Smooth muscle cell (in vitro differentiated cells): ENCODE measurements at regions not wholly inside any gene's neighbourhood (a gene's known extent, or its start where the extent isn't known, plus 50 kb on each side); places are given as distances from the start of the nearest gene placed in this dataset.

Experiments used
- DNase-seq: peaks from one replicate; lab custom pipeline; 2025; ENCODE audit not compliant: unreplicated experiment; lab: John Stamatoyannopoulos, UW
- H2AFZ ChIP-seq: fragments of 200-600 bp; sonication (generic); 2 replicates; pipeline ENCODE4 v1.6.0; 2016; ENCODE audit warnings: antibody characterized with exemption, low read depth, mild to moderate bottlenecking
- H3F3A ChIP-seq: fragments of 200-600 bp; sonication (generic); 2 replicates; pipeline ENCODE4 v1.6.0; 2017; ENCODE audit warnings: antibody characterized with exemption, low read depth
- H3K27ac ChIP-seq: fragments of 200-600 bp; sonication (generic); 2 replicates; pipeline ENCODE4 v1.5.1; 2016; ENCODE audit warnings: low read depth, mild to moderate bottlenecking
- H3K27me3 ChIP-seq: fragments of 200-600 bp; sonication (generic); 2 replicates; pipeline ENCODE4 v1.6.1; 2016; ENCODE audit warnings: low read depth, mild to moderate bottlenecking
- H3K36me3 ChIP-seq: fragments of 200-600 bp; sonication (generic); 2 replicates; pipeline ENCODE4 v1.5.1; 2016; ENCODE audit warnings: low read depth
- H3K4me1 ChIP-seq: fragments of 200-600 bp; sonication (generic); 2 replicates; pipeline ENCODE4 v1.5.1; 2016; ENCODE audit warnings: low read depth
- H3K4me2 ChIP-seq: fragments of 200-600 bp; sonication (generic); 2 replicates; pipeline ENCODE4 v1.6.0; 2016; ENCODE audit warnings: mild to moderate bottlenecking
- H3K4me3 ChIP-seq: fragments of 200-600 bp; sonication (generic); 2 replicates; pipeline ENCODE4 v1.5.1; 2016; ENCODE audit warnings: mild to moderate bottlenecking
- H3K79me2 ChIP-seq: fragments of 200-600 bp; sonication (generic); 2 replicates; pipeline ENCODE4 v1.6.0; 2016; ENCODE audit warnings: low read depth, mild to moderate bottlenecking
- H3K9ac ChIP-seq: fragments of 200-600 bp; sonication (generic); 2 replicates; pipeline ENCODE4 v1.6.0; 2016; ENCODE audit warnings: low read depth
- H3K9me3 ChIP-seq: fragments of 200-600 bp; sonication (generic); replicated peaks from 2 replicates; pipeline ENCODE4 v1.5.1; 2016; ENCODE audit warnings: low read depth
- H4K20me1 ChIP-seq: fragments of 200-600 bp; sonication (generic); 2 replicates; pipeline ENCODE4 v1.6.0; 2016; ENCODE audit warnings: low read depth
- CTCF ChIP-seq: fragments of 200-600 bp; sonication (generic); IDR thresholded peaks from 2 replicates; pipeline ENCODE4 v1.5.1; 2017; ENCODE audit warnings: borderline replicate concordance, mild to moderate bottlenecking, antibody characterized with exemption; ENCODE audit not compliant: insufficient read depth, poor library complexity, severe bottlenecking
- WGBS: methylation state at CpG from one replicate; pipeline ENCODE4 v1.1.7; 2016; ENCODE audit warnings: low lambda C conversion rate; 5-methylcytosine and 5-hydroxymethylcytosine counted together

DNA sequence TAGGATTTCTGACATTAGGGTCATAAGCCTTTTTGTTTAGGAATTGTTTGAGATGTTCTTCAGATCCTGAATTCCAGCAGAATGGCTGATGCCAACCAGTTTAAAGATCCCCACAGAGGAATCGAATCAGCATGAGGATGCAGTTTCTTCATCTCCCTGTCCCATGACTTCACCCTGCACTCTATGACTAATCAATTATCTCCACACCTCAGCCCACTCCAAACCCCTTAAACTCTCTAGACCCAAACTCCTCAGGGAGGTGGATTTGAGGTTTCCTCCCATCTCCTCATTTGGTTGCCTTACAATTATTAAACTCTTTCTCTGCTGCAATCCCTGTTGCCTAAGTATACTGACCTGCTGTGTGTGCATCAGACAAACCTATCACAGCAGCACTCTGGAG lies 86.5 kb upstream of the CRY1 start:
- Histone ChIP-seq H3K4me2 (no peak overlapping the region), H3K27ac (no peak overlapping the region), H3K36me3 (no peaks in the 10 kb centered on the region), H3K9ac (no peak overlapping the region), H3K4me3 (no peak overlapping the region), H3K79me2 (no peaks in the 10 kb centered on the region), H3F3A (no peaks in the 10 kb centered on the region), H4K20me1 (no peaks in the 10 kb centered on the region), H2AFZ (no peak overlapping the region), H3K4me1 (no peaks in the 10 kb centered on the region), H3K9me3 (no peaks in the 10 kb centered on the region), H3K27me3 (peaks cover 5% of the 10 kb centered on the region)
- no peak for DNase-seq
- no peak for TF ChIP-seq CTCF
- WGBS = 96% methylated on average over 1 of the region's 1 CpG

- no peak overlapping the region for H2AFZ ChIP-seq
- H3K4me1 ChIP-seq = no peaks in the 10 kb centered on the region
- no peak overlapping the region for H3K4me2 ChIP-seq
- H3K27me3 ChIP-seq = peaks cover 5% of the 10 kb centered on the region
- WGBS = 68% methylated on average over 1 of the region's 1 CpG
- no peak overlapping the region for H3K27ac ChIP-seq
- no peak for DNase-seq
- H3K9ac ChIP-seq = no peak overlapping the region
- no peak overlapping the region for H3K4me3 ChIP-seq
- H3F3A ChIP-seq = no peaks in the 10 kb centered on the region
- no peak for TF ChIP-seq CTCF
- H3K36me3 ChIP-seq = no peaks in the 10 kb centered on the region
- H3K79me2 ChIP-seq = no peaks in the 10 kb centered on the region
- no peaks in the 10 kb centered on the region for H3K9me3 ChIP-seq
- no peaks in the 10 kb centered on the region for H4K20me1 ChIP-seq
Measured at GRCh38 chr12:107180272-107180671, 86.9 kb upstream of the CRY1 start.

- Histone ChIP-seq H3K4me1 (no peaks in the 10 kb centered on the region), H3K4me2 (no peak overlapping the region), H3K4me3 (no peak overlapping the region), H2AFZ (no peak overlapping the region), H4K20me1 (no peaks in the 10 kb centered on the region), H3K79me2 (no peaks in the 10 kb centered on the region), H3F3A (no peaks in the 10 kb centered on the region), H3K27ac (no peak overlapping the region), H3K9me3 (no peaks in the 10 kb centered on the region), H3K9ac (no peak overlapping the region), H3K27me3 (peaks cover 5% of the 10 kb centered on the region), H3K36me3 (no peaks in the 10 kb centered on the region)
- TF ChIP-seq CTCF = no peak
- WGBS = 51% methylated on average over 5 of the region's 5 CpGs
- DNase-seq = no peak
Measured at GRCh38 chr12:107184359-107184930, 91.1 kb upstream of the CRY1 start.

DNA sequence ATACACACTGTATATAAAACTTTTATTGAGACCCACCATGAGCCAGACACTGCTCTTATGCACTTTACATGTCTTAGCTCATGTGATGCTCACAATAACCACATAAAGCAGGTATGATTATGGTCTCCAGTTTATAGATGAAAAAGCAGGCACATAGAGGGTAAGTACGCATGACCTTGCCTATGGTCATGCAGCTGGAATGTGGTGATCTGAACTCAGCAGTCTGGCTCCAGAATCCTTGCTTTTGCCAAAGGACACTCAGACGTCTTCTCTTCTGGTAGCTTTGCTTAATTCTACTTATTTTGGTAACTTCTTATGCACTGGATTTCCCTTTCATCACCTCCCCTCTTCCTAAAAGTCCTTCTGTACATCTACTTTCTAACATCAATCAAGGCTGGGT lies 103.3 kb upstream of the CRY1 start:
- 30% methylated on average over 2 of the region's 2 CpGs for WGBS

More for the DNA sequence above, 103.3 kb upstream of the CRY1 start:
- H3K79me2 ChIP-seq = no peaks in the 10 kb centered on the region
- no peak overlapping the region for H3K4me2 ChIP-seq
- no peak overlapping the region for H3K27ac ChIP-seq
- no peak overlapping the region for H2AFZ ChIP-seq
- no peaks in the 10 kb centered on the region for H3F3A ChIP-seq
- H3K9ac ChIP-seq = no peak overlapping the region
- no peak for DNase-seq
- TF ChIP-seq CTCF = no peak
- H3K9me3 ChIP-seq = no peaks in the 10 kb centered on the region
- H3K4me3 ChIP-seq = no peak overlapping the region
- no peaks in the 10 kb centered on the region for H3K4me1 ChIP-seq
- no peaks in the 10 kb centered on the region for H3K36me3 ChIP-seq
- no peaks in the 10 kb centered on the region for H4K20me1 ChIP-seq
- no peaks in the 10 kb centered on the region for H3K27me3 ChIP-seq
